Effector memory CD4-positive, alpha-beta T cell (primary cell): ENCODE measurements at regions not wholly inside any gene's neighbourhood (a gene's known extent, or its start where the extent isn't known, plus 50 kb on each side); places are given as distances from the start of the nearest gene placed in this dataset.

Experiments
- DNase-seq, 3 donors: peaks; one replicate each; pipeline ENCODE4 v3.0.0-alpha.2; 2020
- H3K27ac ChIP-seq: 2 replicates; pipeline ENCODE4 v1.7.0; 2013; ENCODE audit warnings: mild to moderate bottlenecking, low read length, moderate library complexity; ENCODE audit not compliant: insufficient read depth, poor library complexity, severe bottlenecking
- H3K27me3 ChIP-seq: replicated peaks from 2 replicates; pipeline ENCODE4 v1.7.0; 2013; ENCODE audit warnings: mild to moderate bottlenecking, low read length; ENCODE audit not compliant: insufficient read depth, control insufficient read depth, poor library complexity, severe bottlenecking
- H3K36me3 ChIP-seq: 2 replicates; pipeline ENCODE4 v1.7.0; 2013; ENCODE audit warnings: mild to moderate bottlenecking, low read length, moderate library complexity; ENCODE audit not compliant: control insufficient read depth, insufficient read depth
- H3K4me1 ChIP-seq: 2 replicates; pipeline ENCODE4 v1.7.0; 2013; ENCODE audit warnings: low read length, mild to moderate bottlenecking; ENCODE audit not compliant: control insufficient read depth, insufficient read depth, poor library complexity, severe bottlenecking
- H3K4me3 ChIP-seq: 2 replicates; pipeline ENCODE4 v1.7.0; 2013; ENCODE audit warnings: low read length, low read depth, mild to moderate bottlenecking; ENCODE audit not compliant: insufficient read depth, poor library complexity, severe bottlenecking
- H3K9me3 ChIP-seq: 2 replicates; pipeline ENCODE4 v1.7.0; 2013; ENCODE audit warnings: mild to moderate bottlenecking, low read length, moderate library complexity; ENCODE audit not compliant: control insufficient read depth

GRCh38 chr10:105534086-105534485, 893.0 kb downstream of the SORCS3 start:
- no peak for DNase-seq
- Histone ChIP-seq H3K4me3 (no peak overlapping the region), H3K27me3 (no peaks in the 10 kb centered on the region), H3K36me3 (no peaks in the 10 kb centered on the region), H3K9me3 (no peaks in the 10 kb centered on the region), H3K4me1 (no peaks in the 10 kb centered on the region), H3K27ac (no peak overlapping the region)

- H3K27me3 ChIP-seq: no peaks in the 10 kb centered on the region
- no peak for DNase-seq
- no peaks in the 10 kb centered on the region for H3K36me3 ChIP-seq
- no peaks in the 10 kb centered on the region for H3K9me3 ChIP-seq
- no peak overlapping the region for H3K27ac ChIP-seq
- no peak overlapping the region for H3K4me3 ChIP-seq
- H3K4me1 ChIP-seq: no peaks in the 10 kb centered on the region
Observed at GRCh38 chr10:105516511-105516910, 875.4 kb downstream of the SORCS3 start.

GRCh38 chr10:105514106-105514505, 873.0 kb downstream of the SORCS3 start:
- Histone ChIP-seq H3K27ac (no peak overlapping the region), H3K36me3 (no peaks in the 10 kb centered on the region), H3K4me3 (no peak overlapping the region), H3K9me3 (no peaks in the 10 kb centered on the region), H3K27me3 (no peaks in the 10 kb centered on the region), H3K4me1 (no peaks in the 10 kb centered on the region)
- no peak for DNase-seq

GRCh38 chr10:105509517-105509916, 868.4 kb downstream of the SORCS3 start:
- Histone ChIP-seq H3K27ac (no peak overlapping the region), H3K4me1 (no peaks in the 10 kb centered on the region), H3K4me3 (no peak overlapping the region), H3K27me3 (no peaks in the 10 kb centered on the region), H3K36me3 (no peaks in the 10 kb centered on the region), H3K9me3 (no peaks in the 10 kb centered on the region)
- DNase-seq: no peak

DNA sequence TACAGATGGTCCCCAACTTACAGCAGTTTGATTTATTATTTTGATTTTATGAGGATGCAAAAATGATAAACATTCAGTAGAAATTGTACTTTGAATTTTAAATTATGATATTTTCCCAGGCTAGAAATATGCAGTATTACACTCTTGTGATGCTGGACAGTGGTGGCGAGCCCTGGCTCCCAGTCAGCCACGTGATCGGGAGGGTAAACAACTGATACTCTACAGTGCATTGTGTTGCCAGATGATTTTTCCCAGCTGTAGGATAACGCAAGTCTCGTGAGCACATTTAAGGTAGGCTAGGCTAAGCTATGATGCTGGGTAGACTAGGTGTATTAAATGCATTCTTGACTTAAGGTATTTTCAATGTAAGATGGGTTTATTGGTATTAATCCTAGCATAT, 865.2 kb downstream of the SORCS3 start:
- Histone ChIP-seq H3K9me3 (no peaks in the 10 kb centered on the region), H3K4me1 (no peaks in the 10 kb centered on the region), H3K4me3 (no peak overlapping the region), H3K27ac (no peak overlapping the region), H3K36me3 (no peaks in the 10 kb centered on the region), H3K27me3 (no peaks in the 10 kb centered on the region)
- no peak for DNase-seq

GRCh38 chr10:105503714-105504113, 862.6 kb downstream of the SORCS3 start:
- Histone ChIP-seq H3K4me3 (no peak overlapping the region), H3K9me3 (no peaks in the 10 kb centered on the region), H3K27ac (no peak overlapping the region), H3K36me3 (no peaks in the 10 kb centered on the region), H3K27me3 (no peaks in the 10 kb centered on the region), H3K4me1 (no peaks in the 10 kb centered on the region)
- no peak for DNase-seq

DNA sequence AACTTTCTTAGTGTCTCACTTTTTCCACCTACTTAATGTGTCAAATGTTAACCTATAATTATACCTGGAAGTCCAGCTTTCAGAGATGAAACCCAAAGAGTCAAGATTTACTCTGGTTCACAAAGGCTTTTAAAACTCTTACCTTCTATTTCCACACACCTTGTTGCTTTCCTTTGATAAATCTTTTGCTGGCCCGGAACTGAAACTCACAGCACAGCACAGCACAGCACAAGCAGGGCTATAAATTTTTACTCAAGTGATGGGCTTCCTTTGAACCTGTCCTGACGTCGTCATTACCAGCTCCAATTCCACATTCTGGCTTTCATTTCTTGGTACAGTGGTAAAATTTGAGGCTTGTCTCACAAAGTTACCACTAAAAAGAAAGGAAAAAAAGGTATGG, 861.0 kb downstream of the SORCS3 start:
- DNase-seq: no peak
- H3K9me3 ChIP-seq: no peaks in the 10 kb centered on the region
- H3K27ac ChIP-seq: no peak overlapping the region
- no peaks in the 10 kb centered on the region for H3K27me3 ChIP-seq
- H3K36me3 ChIP-seq: no peaks in the 10 kb centered on the region
- H3K4me3 ChIP-seq: no peak overlapping the region
- H3K4me1 ChIP-seq: no peaks in the 10 kb centered on the region

- H3K9me3 ChIP-seq: no peaks in the 10 kb centered on the region
- DNase-seq: no peak
- no peaks in the 10 kb centered on the region for H3K4me1 ChIP-seq
- H3K4me3 ChIP-seq: no peak overlapping the region
- no peak overlapping the region for H3K27ac ChIP-seq
- H3K27me3 ChIP-seq: no peaks in the 10 kb centered on the region
- no peaks in the 10 kb centered on the region for H3K36me3 ChIP-seq
Observed at GRCh38 chr10:105494944-105495343, 853.9 kb downstream of the SORCS3 start.

DNA sequence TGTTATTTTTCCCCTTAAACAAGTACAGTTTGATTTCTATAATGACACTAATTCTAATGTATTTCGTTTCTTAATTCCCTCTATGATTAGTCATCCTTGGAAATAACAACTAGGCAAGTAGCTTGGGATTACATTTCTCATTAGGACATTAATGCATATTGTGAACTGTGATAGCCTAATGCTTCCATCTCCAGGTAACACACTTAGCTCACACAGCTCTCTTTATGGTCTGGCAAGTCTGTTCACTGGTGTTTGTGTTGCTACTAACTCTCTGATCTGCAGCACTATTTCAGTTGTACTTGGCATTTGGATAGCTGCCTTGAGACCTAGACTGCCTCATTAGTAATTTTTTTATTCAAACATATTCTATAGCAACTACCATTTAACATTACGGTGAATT, 853.2 kb downstream of the SORCS3 start:
- Histone ChIP-seq H3K4me1 (no peaks in the 10 kb centered on the region), H3K9me3 (no peaks in the 10 kb centered on the region), H3K4me3 (no peak overlapping the region), H3K27ac (no peak overlapping the region), H3K27me3 (no peaks in the 10 kb centered on the region), H3K36me3 (no peaks in the 10 kb centered on the region)
- no peak for DNase-seq

- Histone ChIP-seq H3K4me1 (no peaks in the 10 kb centered on the region), H3K27ac (no peak overlapping the region), H3K27me3 (no peaks in the 10 kb centered on the region), H3K9me3 (no peaks in the 10 kb centered on the region), H3K36me3 (no peaks in the 10 kb centered on the region), H3K4me3 (no peak overlapping the region)
- DNase-seq: no peak
Observed at GRCh38 chr10:105473170-105473569, 832.1 kb downstream of the SORCS3 start.

- DNase-seq: no peak
- H3K9me3 ChIP-seq: no peaks in the 10 kb centered on the region
- no peaks in the 10 kb centered on the region for H3K27me3 ChIP-seq
- H3K4me1 ChIP-seq: no peaks in the 10 kb centered on the region
- no peak overlapping the region for H3K4me3 ChIP-seq
- no peaks in the 10 kb centered on the region for H3K36me3 ChIP-seq
- no peak overlapping the region for H3K27ac ChIP-seq
Observed at GRCh38 chr10:105468759-105469158, 827.7 kb downstream of the SORCS3 start.
